Fibroblast of the conjunctiva (primary cell): ENCODE measurements at regions not wholly inside any gene's neighbourhood (a gene's known extent, or its start where the extent isn't known, plus 50 kb on each side); places are given as distances from the start of the nearest gene placed in this dataset.
"Not testable (repeated sequence)": the region's sequence is repeated elsewhere in the genome, so short reads cannot be mapped to it uniquely, and the experiment has no call there.

Experiments
- DNase-seq: peaks from one replicate; pipeline ENCODE4 v3.0.0-alpha.2; 2010; ENCODE audit warnings: low read depth

- no peak for DNase-seq
Measured at GRCh38 chr13:99736541-99736940, 235.0 kb downstream of the ZIC5 start.

GRCh38 chr13:99734013-99734693 is 232.9 kb downstream of the TM9SF2 start:
- no peak for DNase-seq

- no peak for DNase-seq
Measured at GRCh38 chr13:99733346-99733745, 232.1 kb downstream of the TM9SF2 start.

GRCh38 chr13:99731747-99732146 is 230.5 kb downstream of the TM9SF2 start:
- DNase-seq: no peak

DNA sequence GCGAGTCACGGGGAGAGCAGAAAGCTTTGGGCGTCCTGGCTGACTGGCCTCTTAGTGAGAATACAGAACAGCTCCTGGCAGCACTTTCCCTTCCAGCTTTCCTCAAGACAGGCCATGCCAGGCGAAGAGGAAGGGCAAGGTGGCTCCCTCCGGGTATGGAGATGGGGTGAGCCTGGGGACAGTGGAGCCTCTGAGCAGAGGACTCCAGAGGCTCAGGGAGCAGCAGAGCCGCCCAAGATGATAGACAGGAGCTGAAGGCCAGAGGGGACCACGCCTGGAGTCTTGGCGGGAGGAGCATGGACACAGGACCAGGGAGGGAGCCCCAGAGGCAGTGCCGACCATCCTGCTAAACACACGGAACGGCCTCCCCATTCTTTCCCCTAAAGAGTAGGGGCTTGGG is 229.1 kb downstream of the TM9SF2 start:
- no peak for DNase-seq

- no peak for DNase-seq
Measured at GRCh38 chr13:99729745-99730144, 228.5 kb downstream of the TM9SF2 start.

- DNase-seq: not testable (repeated sequence)
Measured at GRCh38 chr13:99727651-99728050, 226.4 kb downstream of the TM9SF2 start.

DNA sequence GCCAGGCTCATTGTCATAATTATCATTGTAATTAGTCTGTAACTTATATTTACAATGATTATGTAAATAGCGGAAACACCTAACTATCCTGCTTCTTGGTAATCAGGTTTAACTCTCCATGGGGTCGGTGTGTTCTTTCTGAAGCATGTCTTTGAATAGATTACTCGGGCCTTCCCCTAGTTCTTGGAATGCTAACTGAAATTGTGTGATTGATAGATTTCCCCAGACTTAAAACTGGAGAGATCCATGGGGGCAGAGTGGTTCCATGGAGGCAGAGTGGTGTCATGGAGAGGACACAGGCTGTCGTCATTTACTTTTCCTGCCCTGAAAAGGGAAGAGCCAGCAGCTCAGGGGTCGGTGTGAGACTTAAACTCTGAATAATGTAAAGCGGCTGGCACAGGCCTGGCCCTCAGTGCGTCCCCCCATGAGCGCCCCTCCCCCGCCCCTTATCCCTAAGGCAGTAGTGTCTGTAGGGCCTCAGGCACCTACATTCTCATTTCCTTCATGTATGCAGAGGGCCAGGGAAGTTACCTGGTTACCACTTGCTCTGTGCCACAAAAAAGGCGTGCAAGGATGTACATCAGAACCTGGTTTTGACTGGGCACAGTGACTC is 225.1 kb downstream of the TM9SF2 start:
- DNase-seq: no peak

GRCh38 chr13:99725644-99726043 is 224.4 kb downstream of the TM9SF2 start:
- DNase-seq: no peak

DNA sequence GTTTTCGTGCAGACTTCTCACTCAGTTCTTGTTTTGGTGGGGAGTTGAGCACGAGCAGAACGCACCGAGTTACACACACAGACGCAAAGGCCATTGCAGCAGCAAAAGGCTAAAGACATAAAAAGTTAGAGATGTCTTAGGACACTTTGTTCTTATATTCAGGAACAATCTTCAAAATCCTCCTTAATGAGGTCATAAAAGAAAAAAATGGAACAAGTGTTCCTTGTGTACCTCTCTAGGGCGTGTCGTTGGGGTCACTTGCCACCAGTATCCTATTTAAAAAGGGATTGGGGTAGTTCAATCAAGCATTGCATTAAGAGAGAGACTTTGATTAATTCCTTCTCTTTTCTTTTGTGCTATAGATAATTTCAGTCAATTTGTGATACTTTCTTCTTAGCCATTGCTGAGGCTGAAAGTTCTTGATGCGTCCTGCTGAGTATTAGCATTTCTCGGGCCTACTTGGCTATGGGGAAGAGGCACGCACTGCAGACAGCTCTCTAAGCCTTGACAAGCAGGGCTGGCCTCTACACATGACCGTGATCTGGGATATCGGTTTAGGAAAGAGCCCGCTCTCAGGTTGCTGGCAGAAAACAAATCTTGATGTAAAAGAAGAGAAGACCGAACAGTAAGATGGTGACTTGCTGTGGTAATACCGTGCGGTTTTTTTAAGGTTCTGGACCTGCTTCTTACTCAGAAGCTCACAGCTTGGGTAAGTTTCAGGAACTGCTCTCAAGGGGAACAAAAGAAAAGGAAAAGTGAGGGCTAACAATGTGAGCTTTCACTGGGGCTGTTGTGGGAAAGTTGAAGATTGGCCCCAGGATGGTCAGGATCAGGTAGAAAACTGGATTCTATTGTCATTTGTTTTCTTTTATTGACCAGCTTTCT is 223.6 kb downstream of the TM9SF2 start:
- DNase-seq: no peak

DNA sequence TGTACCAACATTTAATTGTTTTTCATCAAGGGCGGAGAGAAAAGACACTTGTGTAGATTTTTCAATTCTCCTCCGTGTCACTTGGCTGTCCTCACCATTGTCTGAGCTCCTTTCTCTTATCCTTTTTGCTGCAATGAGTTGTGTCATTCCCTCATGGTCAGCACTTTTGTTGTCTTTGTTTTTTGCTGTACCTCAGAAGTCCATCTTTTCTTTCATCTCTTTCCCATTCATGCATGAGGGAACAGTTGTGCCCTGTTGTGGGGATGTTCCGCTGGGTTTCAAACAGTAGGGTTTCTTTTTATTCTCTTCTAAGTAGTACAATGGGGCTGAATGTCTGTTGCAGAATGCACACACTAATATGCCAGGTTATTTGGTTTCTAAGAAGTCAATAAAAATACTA is 222.6 kb downstream of the TM9SF2 start:
- no peak for DNase-seq

DNA sequence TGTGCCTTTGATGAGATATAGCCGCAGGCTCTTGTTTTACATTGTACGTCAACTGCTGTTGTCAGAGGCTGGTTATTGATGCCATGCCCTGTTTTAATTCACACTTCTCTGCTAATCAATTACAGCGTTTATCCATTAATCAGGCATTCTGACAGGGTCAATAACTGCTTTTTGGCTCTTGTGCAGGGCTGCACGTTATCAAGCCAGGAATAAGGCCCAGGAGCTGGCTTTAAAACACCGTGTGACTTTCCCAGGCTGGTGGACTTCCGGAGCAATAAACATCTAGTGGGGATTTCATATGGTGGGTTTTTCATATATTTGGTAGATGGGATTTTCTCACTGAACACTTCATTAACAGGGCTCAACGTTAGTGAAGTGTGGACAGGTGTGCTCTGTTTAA is 221.7 kb downstream of the TM9SF2 start:
- DNase-seq: no peak

DNA sequence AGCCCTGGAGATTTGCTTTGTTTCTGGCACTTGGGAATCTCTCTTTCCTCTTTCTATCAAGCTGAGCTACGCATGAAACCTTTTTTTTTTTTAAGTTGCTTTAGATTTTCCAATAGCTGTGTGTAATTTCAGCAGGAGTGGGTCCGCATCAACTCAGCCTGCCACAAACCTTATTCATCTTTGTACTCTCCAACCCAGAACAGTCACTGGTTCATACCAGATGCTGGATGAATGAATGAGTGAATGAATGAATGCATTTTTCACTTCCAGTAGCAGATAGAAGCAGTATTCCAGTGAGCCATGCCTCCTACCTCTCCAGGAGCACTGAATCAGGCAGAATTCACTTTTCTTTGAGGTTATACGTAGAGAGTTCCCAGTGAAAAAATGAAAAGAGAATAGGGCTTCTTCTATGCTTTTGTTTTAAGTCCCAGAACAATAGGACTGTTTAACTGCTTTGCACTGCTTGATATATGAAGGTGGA is 221.1 kb downstream of the TM9SF2 start:
- DNase-seq: no peak

GRCh38 chr13:99721606-99722337 is 220.5 kb downstream of the TM9SF2 start:
- DNase-seq: no peak

GRCh38 chr13:99717959-99718674 is 216.8 kb downstream of the TM9SF2 start:
- DNase-seq: no peak

GRCh38 chr13:99709134-99709533 is 207.9 kb downstream of the TM9SF2 start:
- DNase-seq: no peak

DNA sequence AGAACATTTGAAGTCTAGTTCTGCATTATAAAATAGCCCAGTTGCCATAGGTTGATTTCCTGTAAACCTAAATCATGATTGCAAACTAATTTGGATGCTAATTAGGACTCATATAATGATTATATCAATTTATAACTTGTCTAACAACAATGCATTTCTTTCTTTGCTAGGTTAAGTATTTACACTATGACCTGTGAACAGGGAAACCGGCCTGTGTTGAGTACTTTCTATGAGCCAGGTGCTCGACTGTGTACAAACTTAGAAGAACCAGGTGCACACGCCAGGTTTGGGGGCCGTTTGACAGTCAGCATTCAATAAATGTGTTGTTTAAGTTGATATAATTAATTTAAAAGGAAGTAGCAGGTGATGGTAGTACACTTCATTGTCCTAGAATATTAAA is 203.1 kb downstream of the TM9SF2 start:
- DNase-seq: no peak

GRCh38 chr13:99703908-99704307 is 202.6 kb downstream of the TM9SF2 start:
- no peak for DNase-seq

DNA sequence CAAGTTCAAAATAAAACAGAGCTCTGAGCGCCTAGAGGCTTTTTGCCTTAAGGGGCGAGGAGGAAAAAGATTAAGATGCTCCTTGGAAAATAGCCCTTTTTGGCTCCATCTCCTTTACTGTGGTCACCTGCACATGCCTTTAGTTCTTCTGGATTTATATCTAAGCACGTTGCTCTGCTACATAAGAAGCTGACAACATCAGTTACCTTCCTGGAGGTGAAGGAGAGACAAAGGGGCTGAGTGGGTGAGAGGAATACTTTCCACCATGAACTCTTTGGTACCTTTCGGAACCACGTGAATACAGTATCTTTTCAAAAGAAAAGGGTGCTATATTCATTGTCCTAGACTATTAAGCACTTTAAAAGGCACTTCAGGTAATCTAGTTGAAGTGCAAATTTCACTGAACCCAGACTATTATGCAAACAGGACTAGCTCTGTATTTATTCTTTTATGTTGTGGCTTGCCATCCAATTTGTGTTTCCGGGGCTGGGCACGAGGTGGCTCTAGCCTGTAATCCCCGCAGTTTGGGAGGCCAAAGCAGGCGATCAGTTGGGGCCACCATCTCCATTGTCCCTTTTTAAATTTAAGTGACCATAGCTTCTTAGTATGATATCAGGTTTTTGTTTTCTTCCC is 201.5 kb downstream of the TM9SF2 start:
- DNase-seq: no peak

- DNase-seq: no peak
Measured at GRCh38 chr13:99700468-99700867, 199.2 kb downstream of the TM9SF2 start.

- no peak for DNase-seq
Measured at GRCh38 chr13:99698816-99699099, 197.5 kb downstream of the TM9SF2 start.
